Heart left ventricle (tissue), 16 donors: ENCODE measurements at regions not wholly inside any gene's neighbourhood (a gene's known extent, or its start where the extent isn't known, plus 50 kb on each side); places are given as distances from the start of the nearest gene placed in this dataset.

Source experiments
- ATAC-seq, 4 donors: fragments of 200-7000 bp; cut with Tn5 transposase; one replicate each; pipeline ENCODE4 v1.9.1; 2020 to 2022; ENCODE audit warnings: moderate library complexity in 4 of 4, mild to moderate bottlenecking in 3 of 4, moderate number of reproducible peaks in 1 of 4
- DNase-seq, 5 donors: peaks; one replicate each; pipeline ENCODE4 v3.0.0-alpha.2; 2020
- H3K27ac ChIP-seq, 12 donors: fragments of 200-600 bp; sonication (generic) in 4 of 12; one replicate each; pipeline versions ENCODE4 v1.5.0 to v1.8.0; 2016 to 2022; ENCODE audit warnings: mild to moderate bottlenecking in 2 of 12
- H3K27me3 ChIP-seq, 9 donors: fragments of 200-600 bp; sonication (generic) in 2 of 9; one replicate each; pipeline versions ENCODE4 v1.5.1 to v1.8.0; 2016 to 2022; ENCODE audit warnings: mild to moderate bottlenecking in 3 of 9
- H3K36me3 ChIP-seq, 9 donors: fragments of 200-600 bp; sonication (generic) in 2 of 9; one replicate each; pipeline versions ENCODE4 v1.5.0 to v1.8.0; 2018 to 2022; ENCODE audit warnings: mild to moderate bottlenecking in 2 of 9
- H3K4me1 ChIP-seq, 12 donors: fragments of 200-600 bp; sonication (generic) in 4 of 12; one replicate each; pipeline versions ENCODE4 v1.5.0 to v1.8.0; 2016 to 2022; ENCODE audit warnings: mild to moderate bottlenecking in 3 of 12
- H3K4me3 ChIP-seq, 12 donors: fragments of 200-600 bp; sonication (generic) in 4 of 12; one replicate each; pipeline versions ENCODE4 v1.5.0 to v1.8.0; 2017 to 2022; ENCODE audit warnings: mild to moderate bottlenecking in 9 of 12, moderate library complexity in 4 of 12
- H3K9me3 ChIP-seq, 12 donors: fragments of 200-600 bp; sonication (generic) in 4 of 12; one replicate each; pipeline versions ENCODE4 v1.5.0 to v1.8.0; 2016 to 2022; ENCODE audit warnings: mild to moderate bottlenecking in 1 of 12
- CTCF ChIP-seq, 12 donors: fragments of 200-600 bp; sonication (generic) in 4 of 12; IDR thresholded peaks; one replicate each; pipeline versions ENCODE4 v1.5.0 to v1.8.0; 2018 to 2022; ENCODE audit warnings: antibody characterized with exemption in 12 of 12, mild to moderate bottlenecking in 5 of 12
- POLR2A ChIP-seq, 2 donors: fragments of 450-650 bp; IDR thresholded peaks; one replicate each; pipeline ENCODE4 v1.6.1; 2017; ENCODE audit warnings: antibody characterized with exemption in 2 of 2, mild to moderate bottlenecking in 2 of 2, moderate library complexity in 2 of 2
- WGBS, 4 donors: extraction: QIAGEN DNeasy Blood & Tissue Kit in 2 of 4; methylation state at CpG; one replicate each; pipeline versions ENCODE4 v1.1.5 to v1.1.7; 2013 to 2018; 5-methylcytosine and 5-hydroxymethylcytosine counted together
- intact Hi-C, 10 donors: fragments of 100-400 bp; cut with DNase I; formaldehyde crosslinking; loops; one replicate each; pipeline versions ENCODE4 v1.11.1 to v1.14.2; 2022
- donor health status: ischemic (EF 13 %, LVEDD 7.1; RV severe dilation, severe dysfunction).
- donor health status: healthy with polysubstance abuse.
- donor health status: DM: no; HTN: yes; CAD: no.
- donor health status: DM: no; HTN: no; CAD: no.
- donor health status: ischemic (EF 25% LVEDD 6.9; RV normal size, moderate dysfunction).
- donor health status: ischemic (EF 25% LVEDD 5.7; RV mildly dilated, moderate dysfunction).
- donor health status: healthy.
- donor health status: DM: yes; HTN: yes; CAD: no.
- donor health status: ischemic (EF 35%, LVEDD 5.7; RV mildly dilated, moderate dysfunction).
- donor health status: nonischemic (EF 11% LVEDD 7.7; RV severe dilation, severe dysfunction).
- donor health status: DM: yes; HTN: yes; CAD: no.
- donor health status: PGD.
- donor health status: ischemic (EF 29% LVEDD 5.4; RV normal size, mild dysfunction).
- donor health status: nonischemic (EF 23%, LVEDD 6.1; RV moderate dilation, normal function).

DNA sequence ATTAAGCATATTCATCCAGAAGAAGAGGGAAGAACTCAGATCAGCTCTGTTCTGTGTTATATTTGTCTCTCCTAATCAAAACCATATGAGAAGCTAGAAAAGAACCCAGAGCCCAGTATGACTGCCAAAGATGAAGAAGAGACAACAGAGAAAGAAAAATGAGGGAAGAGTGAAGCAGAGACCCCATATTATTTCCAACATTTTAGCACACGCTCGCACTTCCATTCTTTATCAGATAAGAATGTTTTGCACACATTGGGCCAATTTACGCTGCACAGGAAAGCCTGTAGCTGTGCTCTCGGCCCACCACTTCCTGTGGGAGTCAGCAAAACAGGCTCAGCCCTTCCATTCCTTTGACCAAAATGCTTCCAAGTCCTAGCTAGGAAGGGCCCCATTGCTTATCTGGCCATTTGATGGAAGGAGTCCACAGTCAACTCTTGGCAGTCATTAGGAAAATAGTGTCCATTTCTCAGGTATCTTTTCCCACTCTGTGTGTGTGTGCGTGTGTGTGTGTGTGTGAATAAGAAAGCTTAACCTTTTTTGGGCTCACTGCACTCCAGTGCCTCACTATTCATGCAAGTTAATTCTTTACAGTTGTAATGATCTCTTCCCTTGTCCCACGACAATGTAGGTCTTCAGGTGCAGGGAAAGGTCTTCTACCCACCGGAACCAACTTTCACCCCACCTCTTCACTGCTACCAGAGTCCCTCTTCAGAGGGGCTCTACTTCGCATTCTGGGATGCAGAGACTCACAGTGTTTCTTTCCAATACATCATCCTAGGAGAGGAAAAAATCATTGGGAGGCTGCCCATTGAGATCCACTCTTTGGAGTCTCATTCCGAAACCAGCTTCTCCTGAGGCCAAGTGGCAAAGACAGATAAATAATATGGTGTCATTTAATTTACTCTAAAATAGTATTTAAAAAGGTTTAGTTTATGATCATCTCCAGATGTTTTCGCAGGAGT, 237.5 kb downstream of the COG6 start:
- Histone ChIP-seq H3K27me3 (no peaks in the 10 kb centered on the region), H3K4me1 (peaks cover 0 to 30% (median 6%) of the 10 kb centered on the region in 12 donors), H3K27ac (peak overlapping the region in 8 of 12 donors; percentile 8 to 60 (median 46)), H3K4me3 (peak overlapping the region in 1 of 12 donors; percentile 8), H3K36me3 (no peaks in the 10 kb centered on the region), H3K9me3 (no peaks in the 10 kb centered on the region)
- DNase-seq, result peak; percentile 46 to 59 (median 55)
- intact Hi-C loops, result no loop called here
- WGBS, 4 donors, result 59 to 64% (median 62%) methylated on average over 10 of the region's 10 CpGs
- peak; percentile 78 to 91 (median 83) for ATAC-seq
- TF ChIP-seq POLR2A (IDR thresholded peaks at IDR 0.05), result no peak
- no peak for TF ChIP-seq CTCF (IDR thresholded peaks at IDR 0.05)

DNA sequence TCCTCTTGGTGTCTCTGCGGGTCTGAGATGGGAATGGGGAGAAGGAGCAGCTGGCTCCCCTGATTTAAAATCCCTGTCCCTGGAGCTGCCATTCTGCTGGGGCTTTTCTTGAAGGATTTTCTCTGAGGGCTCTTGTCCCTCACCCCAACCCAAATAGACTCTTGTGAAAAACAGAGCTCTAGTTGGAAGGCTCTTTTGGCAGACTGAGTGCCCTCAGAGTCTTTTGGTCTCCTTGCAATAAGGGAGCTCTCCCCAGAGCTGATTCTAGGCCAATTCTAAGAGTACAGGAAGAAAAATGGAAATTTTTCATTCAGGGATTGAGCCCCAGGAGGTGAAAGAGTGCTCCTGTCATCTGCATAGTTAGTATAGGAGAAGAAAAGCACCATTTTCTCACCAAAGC, 238.3 kb downstream of the COG6 start:
- WGBS, 4 donors, result 71 to 97% (median 94%) methylated on average over 1 of the region's 1 CpG
- H3K4me3 ChIP-seq, result no peak overlapping the region
- TF ChIP-seq POLR2A (IDR thresholded peaks at IDR 0.05), result no peak
- no peak for TF ChIP-seq CTCF (IDR thresholded peaks at IDR 0.05)
- no peaks in the 10 kb centered on the region for H3K36me3 ChIP-seq
- peak in 2 of 4 donors; percentile 14 to 24 for ATAC-seq
- peak overlapping the region in 5 of 12 donors; percentile 19 to 60 (median 51) for H3K27ac ChIP-seq
- H3K9me3 ChIP-seq, result no peaks in the 10 kb centered on the region
- no peak for DNase-seq
- no peaks in the 10 kb centered on the region for H3K27me3 ChIP-seq
- peaks cover 0 to 29% (median 5%) of the 10 kb centered on the region in 12 donors for H3K4me1 ChIP-seq
- intact Hi-C loops, result no loop called here

- WGBS, 4 donors, result 77 to 85% (median 81%) methylated on average over 5 of the region's 5 CpGs
- intact Hi-C loops, result no loop called here
- H3K9me3 ChIP-seq, result no peaks in the 10 kb centered on the region
- no peaks in the 10 kb centered on the region for H3K27me3 ChIP-seq
- ATAC-seq (no peak), DNase-seq (no peak)
- H3K27ac ChIP-seq, result peak overlapping the region in 2 of 12 donors; percentile 19 to 54
- TF ChIP-seq POLR2A (IDR thresholded peaks at IDR 0.05) (no peak), CTCF (IDR thresholded peaks at IDR 0.05) (no peak)
- peaks cover 0 to 24% (median 4%) of the 10 kb centered on the region in 12 donors for H3K4me1 ChIP-seq
- H3K4me3 ChIP-seq, result no peak overlapping the region
- H3K36me3 ChIP-seq, result no peaks in the 10 kb centered on the region
Measured at GRCh38 chr13:39894586-39894985, 239.1 kb downstream of the COG6 start.

DNA sequence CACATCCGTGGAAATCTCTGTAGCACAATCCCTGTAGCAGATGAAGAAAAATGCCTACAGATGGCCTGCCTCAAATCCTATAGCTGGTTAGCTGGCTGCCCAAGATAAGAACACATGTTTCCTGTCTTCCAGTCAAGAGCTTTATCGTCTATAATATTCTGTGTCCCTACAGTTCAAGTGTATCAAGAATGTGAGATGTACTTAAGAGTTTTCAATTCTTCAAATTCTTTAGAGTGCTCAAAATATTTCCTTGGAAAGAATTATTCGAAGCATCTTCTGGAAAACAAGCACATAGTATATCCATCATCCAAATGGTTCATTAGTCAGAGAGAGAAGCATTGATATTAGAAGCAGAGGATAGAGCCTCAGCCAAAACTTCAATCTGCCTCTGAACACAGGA, 239.8 kb downstream of the COG6 start:
- Histone ChIP-seq H3K9me3 (no peaks in the 10 kb centered on the region), H3K27me3 (no peaks in the 10 kb centered on the region), H3K36me3 (no peaks in the 10 kb centered on the region), H3K4me3 (no peak overlapping the region), H3K4me1 (peaks cover 0 to 24% (median 5%) of the 10 kb centered on the region in 12 donors), H3K27ac (no peak overlapping the region)
- intact Hi-C loops, result no loop called here
- ATAC-seq, result no peak
- DNase-seq, result no peak
- TF ChIP-seq CTCF (IDR thresholded peaks at IDR 0.05), result no peak
- WGBS, 4 donors, result 14 to 24% (median 17%) methylated on average over 3 of the region's 3 CpGs
